DMS79 treated with DMSO at 0.1 percent for 48 hours (cell line): ENCODE measurements at regions not wholly inside any gene's neighbourhood (a gene's known extent, or its start where the extent isn't known, plus 50 kb on each side); places are given as distances from the start of the nearest gene placed in this dataset.
"Not testable (repeated sequence)": the region's sequence is repeated elsewhere in the genome, so short reads cannot be mapped to it uniquely, and the experiment has no call there.

ENCODE experiments used
- DNase-seq: peaks from one replicate; lab custom pipeline; 2025; lab: John Stamatoyannopoulos, UW

DNA sequence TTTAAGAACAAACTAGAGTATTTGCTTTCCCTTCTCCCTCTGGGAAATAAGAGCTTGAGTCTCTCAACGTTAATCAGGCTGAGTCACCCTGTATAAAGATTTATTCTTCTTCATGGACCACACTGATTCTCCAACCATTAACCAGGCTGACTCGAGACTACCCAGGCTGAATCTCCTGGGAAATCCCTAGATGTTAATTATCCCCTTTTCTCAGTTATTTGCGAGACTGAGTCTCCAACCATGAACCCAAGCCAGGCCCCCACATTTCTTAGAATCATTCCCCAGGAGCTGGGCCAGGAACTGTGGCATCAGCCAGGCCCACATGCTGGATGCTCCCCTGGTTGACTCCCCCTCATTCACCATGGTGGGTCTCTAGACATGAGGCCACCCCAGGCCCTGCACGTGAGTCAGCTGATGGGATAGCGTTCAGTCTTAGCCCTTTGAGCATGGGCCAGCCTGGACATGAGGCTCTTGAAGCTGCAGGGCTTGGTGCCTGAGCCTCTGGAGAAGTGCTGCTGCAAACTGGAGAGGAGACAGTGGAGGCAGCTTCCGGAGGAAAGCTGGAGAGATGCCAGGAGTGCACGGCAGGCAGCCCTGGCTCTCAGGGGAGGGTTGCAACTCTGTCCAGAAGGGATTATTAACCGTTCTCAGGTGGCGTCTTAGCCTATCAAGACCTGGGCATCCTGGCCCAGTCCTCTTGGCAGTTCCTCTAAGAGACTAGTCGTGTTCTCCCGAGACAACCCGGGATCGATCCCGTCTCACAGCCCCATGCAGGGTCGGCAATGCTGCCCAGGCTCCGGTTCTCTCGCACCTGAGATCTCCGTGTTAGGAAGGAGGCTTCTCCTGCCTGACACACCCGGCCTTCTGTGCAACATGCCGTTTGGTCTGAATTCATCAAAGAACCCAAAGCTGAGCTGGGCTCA lies 296.6 kb downstream of the ADGRD1 start:
- DNase-seq = peak; percentile 69

GRCh38 chr12:131250951-131251315 lies 297.2 kb downstream of the ADGRD1 start:
- DNase-seq = no peak

- DNase-seq = no peak
Observed at GRCh38 chr12:131251336-131252101, 297.8 kb downstream of the ADGRD1 start.

- DNase-seq = no peak
Observed at GRCh38 chr12:131253376-131254026, 299.8 kb downstream of the ADGRD1 start.

- DNase-seq = no peak
Observed at GRCh38 chr12:131254374-131254773, 300.7 kb downstream of the ADGRD1 start.

- no peak for DNase-seq
Observed at GRCh38 chr12:131258398-131258797, 304.7 kb downstream of the ADGRD1 start.

DNA sequence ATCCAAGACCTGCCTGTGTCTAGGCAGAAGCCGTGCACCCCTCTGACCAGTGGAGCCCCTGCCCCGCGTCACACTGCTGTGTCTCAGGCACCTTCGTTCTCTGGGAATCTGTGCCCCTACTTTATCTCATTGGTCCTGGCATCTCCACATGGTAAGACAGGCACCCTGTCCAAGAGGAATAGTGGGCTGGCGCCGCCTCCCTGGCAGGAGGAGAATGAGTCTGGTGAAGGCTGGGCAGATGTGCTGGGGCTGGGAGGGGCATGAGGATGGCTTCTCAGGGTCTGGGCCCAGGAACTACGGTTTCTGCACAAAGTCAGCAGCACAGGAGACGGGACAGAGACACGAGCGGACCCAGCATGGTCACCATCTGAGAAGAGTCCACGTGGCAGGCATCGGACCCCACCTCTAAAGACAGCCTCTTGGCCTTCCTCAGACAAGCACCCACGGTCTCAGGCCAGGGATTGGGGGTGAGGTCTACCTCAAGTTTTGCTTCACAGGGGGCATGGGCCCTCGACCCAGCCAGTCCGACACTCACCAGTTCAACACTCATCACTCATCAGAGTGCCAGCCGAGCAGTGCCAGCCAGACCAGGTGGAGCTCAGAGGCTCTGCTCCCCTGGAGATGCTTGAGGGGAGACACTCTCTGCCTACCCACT lies 306.7 kb downstream of the ADGRD1 start:
- no peak for DNase-seq

DNA sequence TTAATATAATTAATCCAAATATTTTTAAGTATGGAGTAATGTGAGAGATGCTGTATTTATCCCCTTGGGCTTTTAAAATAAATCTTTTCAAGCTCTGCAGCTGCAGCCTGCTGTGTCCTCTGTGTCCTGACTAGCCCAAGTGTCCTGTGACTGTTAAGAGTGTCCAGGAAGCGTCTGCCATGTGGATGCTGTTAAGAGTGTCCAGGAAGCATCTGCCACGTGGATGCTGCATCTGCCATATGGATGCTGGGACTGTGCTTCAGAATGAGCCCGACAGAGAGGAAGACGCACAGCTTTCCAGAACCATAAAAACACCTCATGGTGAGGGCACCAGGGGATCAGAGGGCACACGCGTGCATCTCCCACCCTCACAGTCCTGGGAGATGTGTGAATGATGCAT lies 307.2 kb downstream of the ADGRD1 start:
- DNase-seq = no peak

- DNase-seq = peak; percentile 4
Observed at GRCh38 chr12:131261906-131262305, 308.2 kb downstream of the ADGRD1 start.

DNA sequence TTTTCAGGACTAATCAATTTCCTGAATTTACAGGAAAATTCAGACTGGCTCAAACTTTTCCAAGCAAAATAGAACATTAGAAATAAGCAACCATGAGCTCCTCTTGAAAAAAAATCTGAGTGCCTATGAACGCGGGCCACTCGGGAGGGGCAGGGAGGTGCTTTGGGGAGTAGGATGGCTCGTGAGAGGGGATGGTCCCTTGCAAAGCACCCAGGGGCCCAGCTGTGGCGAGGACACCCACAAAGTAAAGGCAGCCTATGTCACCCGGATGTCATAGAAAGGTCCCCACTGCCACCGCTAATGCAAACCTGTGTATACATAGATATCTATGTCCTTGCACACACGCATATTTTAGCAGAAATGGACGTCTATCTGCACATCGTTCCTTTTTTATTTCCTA lies 309.9 kb downstream of the ADGRD1 start:
- no peak for DNase-seq

DNA sequence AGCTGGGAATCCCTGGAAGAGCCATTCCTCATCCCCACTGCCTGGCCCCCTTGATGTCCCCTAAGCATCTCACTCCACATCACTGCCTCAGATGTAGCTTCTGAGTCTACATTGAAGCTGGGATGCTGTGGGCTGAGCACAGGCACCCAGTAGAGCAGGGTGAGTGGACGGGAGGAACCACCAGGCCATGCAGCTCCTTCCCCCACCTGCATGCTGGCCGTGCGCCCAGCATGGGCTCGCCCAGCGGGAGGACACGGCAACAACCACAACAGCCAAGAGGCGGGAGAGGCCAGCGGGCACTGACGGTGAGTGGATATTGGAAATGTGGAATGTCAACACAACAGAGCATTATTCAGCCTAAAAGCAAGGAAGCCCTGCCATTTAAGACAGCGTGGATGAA lies 310.9 kb downstream of the ADGRD1 start:
- DNase-seq = peak; percentile 8

DNA sequence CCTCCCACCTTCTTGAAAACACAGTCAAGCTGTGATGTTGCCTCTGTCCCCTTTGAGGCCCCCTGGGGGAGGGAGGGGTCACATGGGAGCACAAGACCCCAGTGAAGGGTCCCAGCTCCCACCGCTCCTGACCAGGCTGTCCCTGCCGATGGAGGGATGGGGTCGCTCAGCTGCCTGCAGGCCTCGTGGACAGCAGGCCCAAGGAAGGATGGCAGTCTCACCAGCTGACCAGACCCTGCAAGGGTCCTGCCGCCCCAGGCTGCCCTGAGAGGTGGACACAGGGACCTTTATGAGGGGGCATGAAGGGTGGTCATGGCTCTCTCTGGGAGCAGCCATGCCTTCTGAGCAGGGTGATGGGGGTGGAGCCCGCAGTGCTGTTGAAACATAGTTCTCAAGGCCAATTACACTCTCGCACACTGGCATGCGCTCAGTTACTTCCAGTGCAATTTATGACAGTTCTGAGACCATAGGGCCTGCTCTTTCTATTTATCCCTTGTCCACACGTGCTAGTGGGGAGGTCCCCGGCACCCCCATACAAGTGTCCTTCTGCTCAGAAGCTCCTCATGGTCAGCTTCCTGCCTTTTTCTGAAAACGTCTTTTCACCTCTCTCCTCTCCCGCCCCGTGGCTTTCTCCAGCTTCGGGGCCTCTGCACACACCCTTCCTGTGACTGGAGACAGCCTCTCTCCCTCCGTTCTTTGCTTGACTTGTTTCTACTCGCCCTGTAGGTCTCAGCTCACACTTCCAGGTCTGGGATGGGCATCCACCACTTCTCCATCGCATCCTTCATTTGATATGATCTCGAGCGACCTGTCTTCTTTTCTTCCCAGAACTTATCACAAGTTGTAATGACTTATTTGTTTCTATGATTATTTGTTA lies 313.1 kb downstream of the ADGRD1 start:
- DNase-seq = no peak

- no peak for DNase-seq
Observed at GRCh38 chr12:131267576-131267975, 313.9 kb downstream of the ADGRD1 start.

- not testable (repeated sequence) for DNase-seq
Observed at GRCh38 chr12:131268123-131268522, 314.4 kb downstream of the ADGRD1 start.

GRCh38 chr12:131268571-131268970 lies 314.9 kb downstream of the ADGRD1 start:
- not testable (repeated sequence) for DNase-seq

GRCh38 chr12:131269551-131269950 lies 315.8 kb downstream of the ADGRD1 start:
- no peak for DNase-seq

DNA sequence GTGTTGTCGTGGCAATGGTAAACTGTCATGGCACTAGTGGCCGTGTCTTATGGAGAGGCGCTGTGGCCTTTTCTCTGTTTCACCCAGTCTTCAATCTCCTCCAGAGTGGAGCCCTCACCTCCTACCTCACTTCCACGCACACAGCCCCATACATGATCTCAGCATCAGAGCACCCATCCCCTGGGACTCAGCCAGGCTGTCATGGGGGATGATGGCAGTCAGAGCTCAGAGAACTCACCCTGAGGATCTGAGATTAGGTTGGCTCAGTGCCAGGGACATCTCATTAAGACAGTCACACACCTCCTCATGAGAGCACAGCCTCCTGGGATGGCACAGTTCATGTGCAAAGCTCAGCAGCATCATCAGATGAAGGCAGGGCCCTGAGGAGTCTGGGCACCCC lies 316.3 kb downstream of the ADGRD1 start:
- DNase-seq = not testable (repeated sequence)

GRCh38 chr12:131271724-131272123 lies 318.0 kb downstream of the ADGRD1 start:
- DNase-seq = no peak

DNA sequence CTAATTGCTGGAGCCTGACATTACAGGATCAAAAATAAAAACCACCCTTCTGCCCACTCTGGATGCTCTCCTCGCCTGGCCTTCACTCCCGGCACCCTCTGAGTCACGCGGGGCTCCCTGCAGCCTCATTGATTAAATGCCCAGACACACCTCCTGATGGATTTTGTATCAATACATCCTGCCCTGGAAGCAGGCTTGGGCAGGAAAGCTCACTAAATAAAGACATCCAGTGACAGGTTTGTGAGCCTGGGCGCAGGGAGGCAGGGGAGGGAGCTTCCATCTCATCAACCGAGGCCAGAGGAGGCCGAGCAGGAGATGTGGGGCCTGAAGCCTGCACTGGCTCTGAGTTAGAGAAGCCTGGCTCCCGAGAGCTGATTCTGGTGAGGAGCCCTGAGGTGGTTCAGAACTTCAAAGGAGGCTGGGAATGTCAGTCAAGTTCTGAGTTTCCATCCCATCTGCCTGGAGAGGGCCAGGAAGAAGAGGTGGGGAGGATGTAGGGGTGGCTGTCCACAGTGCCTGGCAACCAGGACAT lies 318.6 kb downstream of the ADGRD1 start:
- not testable (repeated sequence) for DNase-seq

- no peak for DNase-seq
Observed at GRCh38 chr12:131273291-131273845, 319.7 kb downstream of the ADGRD1 start.
